SK-N-SH treated with all-trans-retinoic acid at 6 μM for 48 hours (cell line): ENCODE measurements at regions not wholly inside any gene's neighbourhood (a gene's known extent, or its start where the extent isn't known, plus 50 kb on each side); places are given as distances from the start of the nearest gene placed in this dataset.

Experiments
- ARNTL ChIP-seq: fragments of 450-650 bp; formaldehyde crosslinking; IDR thresholded peaks from 2 replicates; pipeline ENCODE4 v1.5.0; 2020; ENCODE audit warnings: low read depth, mild to moderate bottlenecking, moderate library complexity, borderline replicate concordance
- BACH2 ChIP-seq: fragments of 250-450 bp; sonication (Bioruptor Pico); IDR thresholded peaks from 2 replicates; pipeline ENCODE4 v1.9.0; 2021; ENCODE audit warnings: mild to moderate bottlenecking, borderline replicate concordance
- CSDC2 ChIP-seq: fragments of 250-450 bp; sonication (Bioruptor Pico); IDR thresholded peaks from 2 replicates; pipeline ENCODE4 v1.5.0; 2020; ENCODE audit warnings: mild to moderate bottlenecking, moderate library complexity
- ESRRG ChIP-seq: fragments of 250-450 bp; sonication (Bioruptor Pico); IDR thresholded peaks from 2 replicates; pipeline ENCODE4 v1.6.1; 2021; ENCODE audit warnings: mild to moderate bottlenecking
- ISL1 ChIP-seq: fragments of 250-450 bp; sonication (Bioruptor Pico); IDR thresholded peaks from 2 replicates; pipeline ENCODE4 v2.1.2; 2022; ENCODE audit warnings: mild to moderate bottlenecking, moderate library complexity
- OSR1 ChIP-seq: fragments of 250-450 bp; sonication (Bioruptor Pico); IDR thresholded peaks from 2 replicates; pipeline ENCODE4 v1.8.0; 2022; ENCODE audit warnings: moderate library complexity, mild to moderate bottlenecking, inconsistent platforms
- PATZ1 ChIP-seq: fragments of 250-450 bp; sonication (Bioruptor Pico); IDR thresholded peaks from 2 replicates; pipeline ENCODE4 v1.8.0; 2020; ENCODE audit warnings: mild to moderate bottlenecking, moderate library complexity, borderline replicate concordance
- PPARA ChIP-seq: fragments of 250-450 bp; sonication (Bioruptor Pico); IDR thresholded peaks from 2 replicates; pipeline ENCODE4 v1.5.0; 2020; ENCODE audit warnings: mild to moderate bottlenecking, borderline replicate concordance
- RARB ChIP-seq: fragments of 250-450 bp; sonication (Bioruptor Pico); IDR thresholded peaks from 2 replicates; pipeline ENCODE4 v1.8.0; 2021; ENCODE audit warnings: mild to moderate bottlenecking, moderate library complexity
- TOX ChIP-seq: fragments of 250-450 bp; sonication (Bioruptor Pico); IDR thresholded peaks from 2 replicates; pipeline ENCODE4 v1.8.0; 2021; ENCODE audit warnings: mild to moderate bottlenecking, moderate library complexity, borderline replicate concordance
- ZFP3 ChIP-seq: fragments of 250-450 bp; sonication (Bioruptor Pico); IDR thresholded peaks from 2 replicates; pipeline ENCODE4 v1.5.0; 2020; ENCODE audit warnings: mild to moderate bottlenecking, moderate library complexity
- ZFP30 ChIP-seq: fragments of 450-650 bp; formaldehyde crosslinking; IDR thresholded peaks from 2 replicates; pipeline ENCODE4 v1.5.0; 2022; ENCODE audit warnings: mild to moderate bottlenecking, moderate library complexity
- TF ChIP-seq, protein P1 (sequence below): fragments of 250-450 bp; sonication (Bioruptor Pico); IDR thresholded peaks from 2 replicates; pipeline ENCODE4 v1.5.1; 2020; ENCODE audit warnings: low read depth, mild to moderate bottlenecking, moderate library complexity

DNA sequence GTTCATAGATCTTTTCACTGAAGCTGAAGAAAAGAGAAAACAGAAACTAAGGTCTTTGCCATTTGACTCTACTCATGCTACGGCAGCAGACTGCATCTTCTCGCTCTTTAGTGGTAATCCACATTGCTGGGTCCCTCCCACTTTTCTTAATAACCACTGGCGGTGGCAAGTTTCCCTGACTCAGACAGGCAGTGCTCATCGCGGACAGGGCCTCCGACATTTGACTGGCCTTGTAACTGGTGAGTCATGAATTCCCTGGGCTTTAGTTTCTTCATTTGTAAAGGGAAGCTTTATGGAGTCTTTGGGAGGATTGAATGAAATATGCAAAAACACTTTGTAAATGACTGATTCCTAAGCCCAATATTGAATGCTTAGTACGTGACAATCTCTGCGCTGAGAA is 238.2 kb upstream of the RBBP8 start:
- TF ChIP-seq ARNTL (CRISPR knock-in tag) (no peak), BACH2 (CRISPR knock-in tag) (no peak), ESRRG (CRISPR knock-in tag) (no peak), TOX (no peak), RARB (no peak), ISL1 (CRISPR knock-in tag) (no peak), ZFP30 (CRISPR knock-in tag) (no peak), PPARA (CRISPR knock-in tag) (no peak), CSDC2 (CRISPR knock-in tag) (no peak), ZFP3 (CRISPR knock-in tag) (no peak), PATZ1 (CRISPR knock-in tag) (no peak), OSR1 (CRISPR knock-in tag) (no peak)
- TF ChIP-seq, protein P1, sequence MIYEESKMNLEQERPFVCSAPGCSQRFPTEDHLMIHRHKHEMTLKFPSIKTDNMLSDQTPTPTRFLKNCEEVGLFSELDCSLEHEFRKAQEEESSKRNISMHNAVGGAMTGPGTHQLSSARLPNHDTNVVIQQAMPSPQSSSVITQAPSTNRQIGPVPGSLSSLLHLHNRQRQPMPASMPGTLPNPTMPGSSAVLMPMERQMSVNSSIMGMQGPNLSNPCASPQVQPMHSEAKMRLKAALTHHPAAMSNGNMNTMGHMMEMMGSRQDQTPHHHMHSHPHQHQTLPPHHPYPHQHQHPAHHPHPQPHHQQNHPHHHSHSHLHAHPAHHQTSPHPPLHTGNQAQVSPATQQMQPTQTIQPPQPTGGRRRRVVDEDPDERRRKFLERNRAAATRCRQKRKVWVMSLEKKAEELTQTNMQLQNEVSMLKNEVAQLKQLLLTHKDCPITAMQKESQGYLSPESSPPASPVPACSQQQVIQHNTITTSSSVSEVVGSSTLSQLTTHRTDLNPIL (CRISPR knock-in tag) = no peak
